HG03565 (cell line): ENCODE measurements at regions not wholly inside any gene's neighbourhood (a gene's known extent, or its start where the extent isn't known, plus 50 kb on each side); places are given as distances from the start of the nearest gene placed in this dataset.

Experiments
- ATAC-seq: cut with Tn5 transposase; IDR thresholded peaks from one replicate; pipeline ENCODE4 v1.9.1; 2021; ENCODE audit warnings: mild to moderate bottlenecking, moderate library complexity; ENCODE audit not compliant: unreplicated experiment

- no peak for ATAC-seq
Observed at GRCh38 chr10:106214243-106214642, 950.3 kb downstream of the SORCS1 start.

GRCh38 chr10:106213493-106213892, 951.0 kb downstream of the SORCS1 start:
- ATAC-seq = no peak

GRCh38 chr10:106198275-106198674, 966.2 kb downstream of the SORCS1 start:
- ATAC-seq = no peak

DNA sequence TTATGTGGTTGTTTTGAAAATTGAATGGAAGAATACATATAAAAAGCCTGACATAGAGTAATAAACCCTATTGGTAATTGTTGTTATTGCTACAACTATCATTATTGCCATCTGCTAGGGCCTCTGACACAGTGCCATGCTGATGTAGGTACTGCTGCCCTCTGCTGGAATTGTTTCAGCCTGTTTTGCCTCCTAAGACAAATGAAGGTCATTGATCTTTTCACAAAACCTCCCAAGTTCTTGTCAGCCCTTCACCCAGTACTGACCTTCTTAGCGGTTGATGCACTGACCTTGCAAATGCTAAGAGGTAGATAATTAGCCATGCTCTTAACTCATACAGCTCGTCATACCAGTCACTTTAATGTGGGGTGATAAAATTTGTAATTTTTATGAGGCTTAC, 975.2 kb downstream of the SORCS1 start:
- peak; percentile 78 for ATAC-seq

GRCh38 chr10:106185951-106186350, 978.6 kb downstream of the SORCS1 start:
- no peak for ATAC-seq

- no peak for ATAC-seq
Observed at GRCh38 chr10:106183041-106183440, 981.5 kb downstream of the SORCS1 start.

DNA sequence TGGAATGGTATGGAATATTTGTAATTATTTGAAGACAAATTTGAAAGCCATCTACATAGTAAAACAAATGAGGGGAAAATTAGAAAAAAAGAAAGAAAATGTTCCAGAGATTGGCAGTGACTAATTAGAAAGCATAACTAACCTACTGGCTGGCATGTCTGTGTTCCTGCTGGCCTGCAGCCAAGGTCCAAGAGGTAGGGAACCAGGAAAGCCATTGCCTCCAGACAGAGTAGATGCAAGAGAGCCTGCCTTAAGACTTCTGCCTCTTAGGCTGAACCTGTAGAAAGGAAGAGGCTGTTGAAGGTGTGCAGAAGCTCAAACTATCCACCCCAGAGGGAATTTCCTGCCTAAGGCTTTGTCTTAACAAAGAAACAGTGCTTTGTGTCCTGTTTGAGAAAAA, 982.0 kb downstream of the SORCS1 start:
- no peak for ATAC-seq

- no peak for ATAC-seq
Observed at GRCh38 chr10:106181501-106181900, 983.0 kb downstream of the SORCS1 start.

DNA sequence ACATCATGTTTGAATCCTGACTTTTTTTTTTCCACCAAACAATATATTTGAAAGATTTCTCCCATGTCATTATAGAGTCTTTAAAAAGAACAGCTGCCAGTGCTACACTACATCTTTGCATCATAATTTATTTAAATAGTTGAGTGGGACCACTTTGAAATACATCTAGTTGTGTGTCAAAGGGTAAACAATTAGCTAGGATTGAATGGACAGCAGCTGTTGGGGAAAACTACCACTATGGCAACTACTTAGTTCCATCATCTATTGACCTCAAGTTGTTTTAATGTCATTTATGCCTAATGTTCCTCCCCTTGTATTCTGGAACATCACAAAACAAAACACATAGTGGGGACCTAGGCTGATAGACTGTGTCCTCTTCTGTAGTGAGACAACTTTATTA, 985.1 kb downstream of the SORCS1 start:
- ATAC-seq = no peak

DNA sequence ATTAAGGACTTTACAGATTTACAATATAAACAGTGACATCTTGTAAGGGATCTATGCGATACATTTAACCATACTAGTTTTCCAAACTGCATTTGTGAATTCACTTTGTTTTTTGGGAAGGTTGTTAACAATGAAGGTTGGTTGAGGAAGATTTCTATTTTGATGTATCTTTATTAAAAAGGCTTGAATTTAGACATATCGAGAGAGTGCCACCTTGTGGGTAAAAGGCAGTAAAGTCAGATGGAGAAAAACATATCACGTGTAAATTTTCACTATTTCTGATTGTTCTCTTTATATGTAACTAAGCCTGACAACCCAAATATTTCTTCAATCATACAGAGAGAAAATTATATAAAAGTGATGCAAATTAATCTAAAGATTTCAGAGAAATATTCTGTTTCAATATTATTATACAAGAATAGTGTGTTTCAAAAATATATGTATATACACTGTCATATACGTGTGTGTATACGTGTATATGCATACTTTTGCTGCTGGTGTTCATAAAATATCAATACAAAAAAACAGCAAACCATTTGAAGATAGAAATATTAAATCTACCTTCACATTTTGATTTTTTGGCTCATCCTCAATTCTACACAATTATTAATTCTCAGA, 988.6 kb downstream of the SORCS1 start:
- ATAC-seq = no peak

GRCh38 chr10:106173838-106174237, 990.7 kb downstream of the SORCS1 start:
- ATAC-seq = no peak

DNA sequence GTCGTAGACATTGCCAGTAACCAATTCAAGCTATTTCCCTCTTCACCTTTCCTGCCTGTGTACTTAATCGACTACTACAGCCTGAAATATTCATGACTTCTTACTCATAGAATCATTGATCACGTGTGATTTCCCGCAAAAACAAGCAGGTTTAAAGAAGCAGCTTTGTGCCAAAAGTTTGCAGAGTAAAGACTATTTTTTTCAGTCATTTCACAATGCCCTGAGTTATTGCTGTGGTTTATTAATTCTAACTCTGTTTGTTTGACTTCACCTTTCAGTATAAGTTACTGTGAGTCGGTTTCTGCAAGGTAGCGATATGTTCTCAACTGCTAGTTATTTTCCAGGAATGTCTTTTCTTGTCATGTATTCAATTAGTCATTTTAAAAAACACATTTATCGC, 995.3 kb downstream of the SORCS1 start:
- no peak for ATAC-seq

- ATAC-seq = no peak
Observed at GRCh38 chr10:106167946-106168345, 996.6 kb downstream of the SORCS1 start.

DNA sequence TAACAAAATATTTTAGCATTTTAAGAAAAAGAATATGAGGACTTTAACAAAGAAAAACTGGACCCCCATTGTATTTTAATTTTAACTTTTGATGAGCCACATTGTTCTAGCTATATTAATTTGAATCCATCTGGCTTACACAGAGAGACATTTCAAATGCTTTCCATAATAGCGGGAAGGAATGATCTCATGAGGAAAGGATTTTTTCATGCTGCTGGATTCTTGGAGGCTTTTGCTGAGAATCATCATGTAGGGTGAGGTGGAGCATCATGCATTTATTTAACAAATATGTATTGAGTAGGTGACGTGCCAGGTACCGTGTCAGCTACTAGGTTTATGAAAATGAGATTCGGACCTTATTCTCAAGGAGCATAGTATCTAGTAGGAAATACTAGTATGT, 1006.3 kb downstream of the SORCS1 start:
- ATAC-seq = no peak

GRCh38 chr10:106147021-106147420, 1017.5 kb downstream of the SORCS1 start:
- ATAC-seq = no peak

DNA sequence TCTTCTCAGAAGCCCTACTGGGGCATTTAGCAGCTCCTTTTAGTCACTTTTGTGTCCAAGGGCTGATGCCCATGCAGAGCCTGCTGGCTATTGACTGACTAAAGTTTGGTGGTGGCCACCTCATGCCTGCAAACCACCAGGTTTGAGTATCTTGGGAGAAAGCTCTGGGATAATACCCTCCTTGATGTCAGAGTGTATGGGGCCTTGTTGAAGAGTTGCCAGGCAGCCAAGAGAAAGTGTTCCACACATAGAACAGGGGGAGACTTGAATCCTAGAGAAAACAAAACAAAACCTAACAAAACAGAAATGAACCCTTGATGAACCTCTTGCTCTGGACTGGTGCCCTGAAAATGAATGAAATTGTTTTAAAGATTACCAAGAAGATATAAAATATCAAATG, 1024.6 kb downstream of the SORCS1 start:
- ATAC-seq = no peak

DNA sequence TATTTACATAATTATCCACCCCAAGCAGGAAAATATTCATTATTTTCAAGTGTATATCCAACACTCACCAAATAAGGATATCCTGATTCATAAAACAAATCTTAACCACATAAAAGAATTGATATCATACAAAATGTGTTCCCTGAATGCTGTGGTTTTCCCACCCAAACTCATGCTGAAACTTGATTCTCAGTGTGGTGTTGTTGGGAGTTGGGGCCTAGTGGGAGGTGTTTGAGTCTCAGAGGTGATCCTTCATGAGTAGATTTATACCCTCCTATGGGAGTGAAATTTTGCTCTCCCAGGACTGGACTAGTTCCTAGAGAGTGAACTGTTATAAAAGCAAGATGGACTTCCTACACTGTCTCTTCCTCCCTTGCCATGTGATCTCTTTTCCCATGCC, 1028.3 kb downstream of the SORCS1 start:
- ATAC-seq = no peak

- ATAC-seq = no peak
Observed at GRCh38 chr10:106134326-106135000, 1030.0 kb downstream of the SORCS1 start.

DNA sequence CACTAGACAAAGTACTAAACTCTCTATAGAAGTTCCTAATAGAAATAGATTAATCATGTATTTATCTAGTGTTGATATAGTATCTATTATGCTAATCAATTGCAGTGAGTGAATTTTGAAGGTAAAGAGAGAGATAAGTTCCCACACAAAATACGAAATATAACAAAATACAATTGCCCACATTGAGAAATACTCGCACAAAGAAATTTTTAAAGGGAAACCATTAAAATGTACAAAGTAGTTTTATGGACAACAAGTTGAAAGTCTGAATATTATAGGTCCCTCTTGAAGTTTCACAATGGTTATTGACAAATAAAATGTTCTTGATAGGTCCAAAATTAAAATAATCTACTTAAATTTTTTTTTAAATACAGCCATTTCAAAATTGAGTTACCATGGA, 1031.1 kb downstream of the SORCS1 start:
- no peak for ATAC-seq

DNA sequence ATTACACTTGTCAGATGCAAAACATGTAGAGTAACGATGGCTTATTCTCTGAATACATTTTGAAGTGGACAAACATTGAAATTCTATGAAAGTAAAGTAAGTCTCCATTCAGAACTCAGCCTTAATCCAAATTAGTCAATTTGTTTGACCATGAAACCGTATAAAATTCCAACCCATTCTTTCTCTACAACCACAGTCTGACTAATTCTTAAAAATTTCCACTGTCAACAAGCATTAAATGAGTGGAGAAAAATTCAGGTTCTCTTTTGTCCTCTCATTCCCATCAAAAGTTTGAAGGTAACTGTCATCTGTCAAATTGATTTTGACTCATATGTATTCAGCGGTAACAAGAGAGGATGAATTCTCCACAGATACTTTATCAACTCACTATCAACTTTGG, 1031.5 kb downstream of the SORCS1 start:
- ATAC-seq = no peak

- no peak for ATAC-seq
Observed at GRCh38 chr10:106114656-106115186, 1049.8 kb downstream of the SORCS1 start.

DNA sequence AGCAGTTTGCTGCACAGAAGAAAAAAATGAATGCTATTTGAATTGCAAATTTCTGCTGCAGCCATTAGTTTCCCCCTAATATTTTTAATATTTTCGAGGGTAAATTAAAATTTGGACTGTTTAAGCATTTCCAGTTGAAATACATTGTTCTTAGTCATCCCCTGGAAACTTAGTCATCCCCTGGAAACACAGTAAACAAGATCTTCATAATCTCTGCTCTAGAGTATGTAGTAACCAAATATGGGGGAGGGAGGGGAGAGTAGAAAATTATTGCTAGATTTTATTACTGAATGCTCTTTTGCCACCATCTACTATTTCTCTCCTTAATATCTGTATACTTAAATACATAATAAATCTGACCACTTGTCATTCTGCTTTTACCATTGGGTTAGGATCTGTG, 1053.3 kb downstream of the SORCS1 start:
- no peak for ATAC-seq

DNA sequence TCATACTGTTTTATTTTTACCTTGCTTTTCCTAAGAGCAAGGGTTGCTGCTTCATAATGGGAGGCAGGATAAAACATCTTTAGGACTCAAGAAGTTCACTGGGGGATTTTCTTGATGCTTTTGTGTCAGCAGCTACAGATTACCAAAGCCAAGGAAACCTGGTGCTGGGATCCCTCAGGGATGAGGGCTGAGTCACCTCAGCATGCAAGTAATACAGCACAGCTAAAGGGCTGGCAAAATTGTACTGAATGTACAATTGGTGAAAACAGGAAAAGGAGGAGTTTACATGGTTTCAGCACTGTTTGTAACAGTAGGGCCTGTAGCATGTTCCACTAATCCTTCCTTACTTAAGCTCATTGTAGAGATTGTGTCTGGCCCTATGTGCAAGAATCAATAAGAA, 1056.8 kb downstream of the SORCS1 start:
- no peak for ATAC-seq
